Stimulated activated CD8-positive, alpha-beta memory T cell treated with anti-CD3 and anti-CD28 coated beads, Interleukin-7, amount 100 ng/mL, for 1 hour (primary cell): ENCODE measurements at regions not wholly inside any gene's neighbourhood (a gene's known extent, or its start where the extent isn't known, plus 50 kb on each side); places are given as distances from the start of the nearest gene placed in this dataset.

Experiments
- DNase-seq, 2 donors: peaks; one replicate each; pipeline ENCODE4 v3.0.0-alpha.2; 2020; ENCODE audit warnings: low read depth in 2 of 2

DNA sequence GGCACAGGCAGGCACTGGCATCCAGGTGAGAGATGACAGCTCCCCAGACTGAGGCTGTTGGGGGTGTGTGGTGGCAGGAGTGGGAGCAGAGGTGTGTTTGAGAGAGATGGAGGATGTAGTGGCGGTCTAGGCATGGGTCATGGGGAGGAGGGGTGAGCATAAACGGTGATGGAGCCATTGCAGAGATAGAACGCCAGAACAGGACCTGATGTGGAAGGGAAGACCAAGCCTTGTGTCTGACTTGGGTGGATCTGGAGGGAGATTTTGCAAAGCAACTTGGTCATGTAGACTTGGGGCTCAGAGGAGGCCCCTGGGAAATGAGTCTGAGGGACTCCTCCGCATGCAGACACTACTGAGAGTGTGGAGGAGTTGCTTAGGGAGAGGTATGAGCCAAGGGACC lies 50.0 kb upstream of the CLDN5 start:
- DNase-seq: no peak

DNA sequence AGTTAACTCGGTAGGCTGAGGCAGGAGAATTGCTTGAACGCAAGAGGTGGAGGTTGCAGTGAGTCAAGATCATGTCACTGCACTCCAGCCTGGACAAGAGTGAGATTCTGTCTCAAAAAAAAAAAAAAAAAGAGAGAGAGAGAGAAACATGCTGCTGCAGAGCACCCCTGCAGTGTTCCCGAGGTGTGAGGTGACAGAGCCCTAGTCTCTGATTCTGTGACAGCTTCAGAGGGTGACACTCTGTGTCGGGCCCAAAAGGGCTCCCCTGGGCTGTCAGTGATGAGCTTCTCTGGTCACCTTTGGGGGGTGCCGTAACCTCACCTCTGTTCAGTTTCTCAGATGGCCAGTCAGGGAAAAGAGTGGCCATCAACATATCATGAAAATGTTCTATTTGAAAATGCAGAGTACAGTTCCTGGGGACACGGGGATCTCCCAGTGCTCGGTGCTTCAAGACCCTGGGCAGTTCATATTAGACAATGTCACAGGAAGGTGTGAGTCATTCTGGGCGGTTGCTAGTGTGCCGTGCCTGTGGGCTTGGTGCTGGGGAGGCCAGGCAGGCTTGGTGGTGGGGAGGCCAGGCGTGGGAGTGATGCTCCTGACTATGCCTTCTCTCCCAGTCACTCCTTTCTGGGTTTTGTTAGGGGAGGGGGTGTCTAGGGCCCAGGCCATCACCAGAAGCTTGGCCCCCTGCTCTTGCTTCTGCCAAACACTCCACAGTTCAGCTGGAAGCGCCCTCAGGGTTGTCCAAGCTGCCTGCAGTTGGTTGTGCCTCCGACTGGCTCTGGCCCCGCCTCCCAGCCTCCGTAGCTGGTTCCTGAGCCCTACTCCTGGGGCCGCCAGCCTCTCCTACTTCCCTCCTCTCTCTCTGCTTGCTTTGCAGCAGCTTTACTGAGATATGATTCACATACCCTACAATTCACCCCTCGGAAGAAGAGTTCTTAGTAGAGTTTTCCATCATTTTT lies 52.5 kb upstream of the CLDN5 start:
- peak in 1 of 2 donors; percentile 30 for DNase-seq

GRCh38 chr22:19577422-19577966 lies 53.3 kb upstream of the CLDN5 start:
- no peak for DNase-seq

DNA sequence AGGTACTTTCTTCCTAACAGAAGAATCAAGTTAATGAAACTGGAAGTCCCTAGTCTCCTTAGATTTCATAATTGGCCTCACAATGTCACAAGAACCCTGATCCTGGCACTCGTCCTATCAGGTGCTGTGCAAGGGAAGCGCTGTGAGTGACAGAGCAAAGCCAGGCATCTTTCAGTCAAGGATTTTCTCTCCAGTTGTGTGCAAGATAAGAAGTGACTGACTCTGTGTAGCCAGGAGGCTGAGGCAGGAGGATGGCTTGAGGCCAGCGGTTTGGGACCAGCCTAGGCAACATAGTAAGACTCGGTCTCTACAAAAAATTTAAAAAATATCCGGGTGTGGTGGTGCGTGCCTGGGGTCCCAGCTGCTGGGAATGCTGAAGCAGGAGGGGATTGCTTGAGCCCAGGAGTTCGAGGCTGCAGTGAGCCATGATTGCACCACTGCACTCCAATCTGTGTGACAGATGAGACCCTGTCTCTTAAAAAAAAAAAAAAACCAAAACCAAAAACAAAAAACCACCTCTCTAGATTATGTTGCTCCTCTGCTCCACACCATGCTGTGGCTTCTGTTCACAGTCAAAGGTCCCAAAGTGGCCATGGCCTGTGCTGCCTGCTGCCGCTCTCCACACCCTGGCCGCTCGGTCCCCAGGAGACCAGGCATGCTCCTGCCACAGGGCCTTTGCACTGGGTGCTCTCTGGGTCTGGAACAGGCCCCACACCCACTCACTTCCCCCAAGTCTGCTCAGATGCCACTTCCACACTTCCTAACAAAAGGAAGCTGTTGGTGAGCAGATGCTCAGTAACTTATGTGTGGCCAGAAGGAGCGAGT lies 54.2 kb upstream of the CLDN5 start:
- no peak for DNase-seq

DNA sequence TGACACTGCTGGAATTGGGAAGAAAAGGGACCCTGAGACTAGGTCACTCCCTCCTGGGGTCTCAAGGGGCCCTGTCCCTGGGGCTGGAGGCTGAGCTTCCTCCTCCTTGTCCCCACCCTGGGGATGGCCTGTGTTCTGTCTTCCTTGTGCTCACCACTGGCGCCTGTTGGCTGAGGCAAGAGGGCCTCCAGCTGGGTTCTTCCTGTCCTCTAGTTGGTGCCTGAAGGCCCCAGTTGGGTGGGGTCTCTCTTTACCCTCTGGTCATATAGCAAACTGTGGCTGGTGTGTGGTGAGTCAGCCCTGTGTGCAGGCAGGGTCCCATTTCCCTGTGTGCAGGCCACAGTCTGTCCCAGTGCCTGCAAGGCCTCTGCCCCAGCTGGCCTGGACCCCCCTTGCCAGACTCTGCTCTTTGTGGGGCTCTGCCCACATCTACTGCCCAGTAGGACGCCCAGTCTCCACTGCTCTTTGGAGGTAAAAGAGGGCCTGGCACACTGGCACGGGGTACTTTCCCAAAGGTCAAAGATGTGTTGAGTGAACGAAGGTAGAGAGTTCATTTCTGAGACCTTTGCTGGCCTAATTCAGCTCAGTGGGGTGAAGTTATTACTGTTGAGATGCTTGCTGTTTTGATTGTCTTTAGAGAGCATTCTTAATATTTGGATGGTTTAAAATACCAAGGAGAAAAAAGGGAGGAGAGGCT lies 55.1 kb upstream of the CLDN5 start:
- DNase-seq: no peak

GRCh38 chr22:19579880-19580279 lies 55.7 kb upstream of the CLDN5 start:
- no peak for DNase-seq

DNA sequence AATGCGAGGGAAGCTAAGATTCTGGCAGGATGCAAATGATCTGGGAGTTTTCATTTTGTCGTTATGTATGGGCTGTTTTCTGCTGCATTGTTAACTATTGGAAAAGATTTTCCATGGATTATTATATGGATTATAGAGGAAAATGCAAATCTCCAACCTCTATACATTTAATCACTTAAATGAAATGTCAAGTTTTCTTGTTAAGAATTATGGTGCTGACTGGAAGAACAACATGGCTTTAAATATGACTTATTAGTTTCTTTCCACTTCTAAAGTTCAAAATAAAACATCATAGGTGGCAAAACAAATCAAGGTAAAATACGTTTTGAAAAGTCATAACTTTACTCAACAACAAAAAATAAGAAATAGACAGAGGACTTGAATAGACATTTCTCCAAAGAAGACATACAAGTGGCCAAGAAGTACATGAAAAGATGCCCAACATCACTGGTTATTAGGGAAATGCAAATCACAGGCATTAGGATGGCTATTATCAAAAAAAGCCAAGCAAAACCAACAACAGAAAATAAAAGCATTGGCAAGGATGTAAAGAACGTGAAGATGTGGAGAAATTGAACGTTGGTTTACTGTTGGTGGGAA lies 56.2 kb upstream of the CLDN5 start:
- no peak for DNase-seq

DNA sequence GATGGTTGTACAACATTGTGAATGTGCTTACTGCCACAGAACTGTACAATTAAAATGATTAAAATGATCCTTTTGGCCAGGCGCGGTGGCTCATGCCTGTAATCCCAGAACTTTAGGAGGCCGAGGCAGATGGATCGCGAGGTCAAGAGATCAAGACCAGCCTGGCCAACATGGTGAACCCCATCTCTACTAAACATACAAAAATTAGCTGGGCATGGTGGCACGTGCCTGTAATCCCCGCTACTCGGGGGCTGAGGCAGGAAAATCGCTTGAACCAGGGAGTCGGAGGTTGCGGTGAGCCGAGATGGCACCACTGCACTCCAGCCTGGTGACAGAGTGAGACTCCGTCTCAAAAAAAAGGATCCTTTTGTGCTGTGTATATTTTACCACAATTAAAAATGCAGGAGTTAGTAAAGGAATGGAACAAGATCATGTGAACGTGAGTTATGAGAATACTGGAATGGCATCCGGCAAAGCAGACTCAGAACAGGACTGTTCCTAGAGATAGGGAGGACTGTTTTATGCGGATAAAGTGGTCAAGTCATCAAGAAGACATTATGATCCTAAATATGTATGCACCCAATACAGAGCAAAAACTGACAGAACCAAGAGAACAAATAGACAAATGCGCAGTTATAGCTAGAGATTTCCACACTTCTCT lies 58.0 kb upstream of the CLDN5 start:
- DNase-seq: no peak

- no peak for DNase-seq
Measured at GRCh38 chr22:19586922-19587684, 62.9 kb upstream of the CLDN5 start.

GRCh38 chr22:19590696-19591095 lies 66.5 kb upstream of the CLDN5 start:
- no peak for DNase-seq

- DNase-seq: no peak
Measured at GRCh38 chr22:19591568-19591967, 67.4 kb upstream of the CLDN5 start.

DNA sequence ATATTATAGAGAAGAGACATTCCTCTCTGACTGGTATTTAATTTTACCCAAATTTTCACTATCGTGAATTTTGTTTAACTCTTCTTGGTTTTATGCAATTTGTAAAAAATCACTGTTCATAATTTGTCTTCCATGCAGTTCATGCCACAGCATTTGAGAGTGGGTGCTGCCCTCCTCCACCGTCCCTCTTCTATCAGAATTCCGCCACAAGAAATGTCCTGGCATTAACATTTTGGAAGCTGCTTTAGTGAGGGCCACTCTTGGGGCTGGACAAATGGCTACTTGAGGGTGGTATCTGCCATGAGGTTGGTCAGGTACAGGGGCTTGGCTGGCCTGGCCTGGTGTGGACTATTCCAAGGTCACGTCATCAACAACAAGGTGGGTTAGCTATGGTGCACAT lies 68.3 kb upstream of the CLDN5 start:
- no peak for DNase-seq

DNA sequence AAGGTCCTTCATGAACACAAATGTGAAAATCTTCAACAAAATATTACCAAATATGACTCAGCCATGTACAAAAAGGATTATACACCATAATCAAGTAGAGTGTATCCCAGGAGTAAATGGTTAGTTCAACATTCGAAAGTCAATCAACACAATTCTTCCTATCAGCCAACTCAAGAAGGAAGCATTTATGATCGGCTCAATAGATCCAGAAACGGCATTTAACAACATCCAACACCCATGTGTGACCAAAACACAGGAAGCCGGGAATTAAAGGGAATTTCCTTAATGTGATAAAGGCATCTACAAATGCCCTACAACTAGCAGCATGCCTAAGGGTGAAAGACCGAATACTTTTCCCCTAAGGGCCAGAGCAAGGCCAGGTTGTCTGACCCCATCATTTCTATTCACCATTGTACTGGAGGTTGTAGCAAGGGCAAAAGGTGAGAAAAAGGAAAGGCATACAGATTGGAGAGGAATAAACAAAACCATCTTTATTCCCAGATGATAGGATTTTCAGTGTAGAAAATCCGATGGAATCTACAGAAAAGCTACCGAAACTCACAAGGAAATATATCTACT lies 69.9 kb upstream of the CLDN5 start:
- no peak for DNase-seq

DNA sequence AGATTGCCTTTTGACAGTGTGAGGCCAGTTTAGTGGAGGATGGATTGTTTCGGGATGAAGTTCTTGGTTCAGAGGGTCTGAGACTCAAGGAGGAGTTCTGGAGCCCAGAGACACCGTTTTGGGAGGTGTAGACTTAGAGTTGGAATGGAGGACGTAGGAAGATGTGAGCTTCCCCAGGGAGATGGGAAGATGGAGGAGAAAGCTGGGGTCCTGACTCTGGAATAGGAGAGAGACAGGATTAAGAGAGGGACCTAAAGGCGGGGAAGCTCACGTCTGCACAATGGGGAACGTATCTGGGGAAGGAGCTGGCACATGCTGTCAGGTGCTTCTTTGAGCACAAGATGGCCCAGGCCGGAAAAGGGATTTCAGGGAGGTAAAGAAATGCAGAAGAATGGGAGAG lies 71.3 kb upstream of the CLDN5 start:
- no peak for DNase-seq

- DNase-seq: no peak
Measured at GRCh38 chr22:19596680-19597398, 72.6 kb upstream of the CLDN5 start.

DNA sequence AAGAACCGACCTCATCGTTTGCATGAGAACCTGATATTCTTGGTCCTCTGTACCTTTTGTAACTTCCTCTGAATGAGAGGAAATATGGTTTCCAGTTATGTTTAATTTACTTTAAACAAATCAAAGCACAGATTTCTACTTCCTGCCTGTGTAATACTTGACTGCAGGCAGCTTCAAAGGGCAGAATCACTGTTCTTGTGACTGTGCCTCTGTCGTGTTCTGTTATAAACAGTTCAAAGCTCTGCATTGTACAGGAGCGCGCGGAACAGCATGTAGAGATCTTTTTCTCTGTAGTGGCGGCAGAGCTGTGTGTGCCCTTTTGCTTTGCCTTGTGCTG lies 73.2 kb upstream of the CLDN5 start:
- no peak for DNase-seq

DNA sequence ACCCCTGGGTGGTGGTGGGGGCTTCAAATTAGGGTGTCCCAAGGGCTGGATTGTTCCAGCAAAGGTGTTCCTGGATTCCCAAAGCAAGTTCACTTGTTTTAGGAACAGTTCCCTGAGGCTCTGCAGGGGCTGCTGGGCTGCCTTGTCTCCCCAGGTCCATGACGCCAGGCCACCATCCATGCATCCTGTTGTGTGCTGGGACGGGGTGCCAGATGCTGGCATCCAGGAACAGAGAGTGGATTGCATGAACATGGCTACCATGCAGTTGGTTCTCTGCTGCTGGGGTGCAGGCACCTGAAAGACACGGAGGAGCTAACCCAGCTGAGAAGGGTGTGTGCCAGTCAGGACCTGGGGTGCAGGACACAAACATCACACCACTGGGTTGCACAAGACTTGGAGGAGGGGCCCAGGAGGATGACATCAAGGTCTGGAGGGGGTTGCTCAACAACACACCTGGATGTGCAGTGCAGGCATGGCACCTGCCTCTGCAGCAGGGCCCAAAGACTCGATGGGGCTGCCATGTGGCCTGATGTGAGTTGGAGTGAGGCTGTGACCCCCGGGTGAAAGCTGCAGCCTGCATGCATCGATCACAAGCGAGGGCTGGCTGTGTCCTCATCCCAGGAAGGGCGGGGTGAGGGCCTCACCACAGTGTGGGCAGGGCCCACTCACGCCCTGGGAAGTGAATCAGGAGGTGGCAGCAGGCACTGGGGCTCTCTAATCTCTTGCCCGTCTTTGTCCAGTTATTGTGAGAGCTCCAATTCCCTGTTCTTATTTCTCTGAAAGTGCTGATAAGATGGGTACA lies 74.0 kb upstream of the CLDN5 start:
- DNase-seq: no peak

DNA sequence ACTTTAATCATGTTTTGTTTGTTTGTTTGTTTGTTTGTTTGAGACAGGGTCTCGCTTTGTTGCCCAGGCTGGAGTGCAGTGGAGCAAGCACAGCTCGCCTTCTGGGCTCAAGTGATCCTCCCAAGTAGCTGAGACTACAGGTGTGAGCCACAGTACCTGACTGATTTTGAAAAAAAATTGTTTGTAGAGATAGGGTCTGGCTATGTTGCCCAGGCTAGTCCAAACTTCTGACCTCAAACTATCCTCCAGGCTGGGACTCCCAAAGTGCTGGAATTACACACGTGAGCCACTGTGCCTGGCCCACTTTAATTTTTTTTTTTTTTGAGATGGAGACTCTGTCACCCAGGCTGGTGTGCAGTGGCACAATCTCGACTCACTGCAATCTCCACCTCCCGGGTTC lies 74.8 kb upstream of the CLDN5 start:
- DNase-seq: no peak
